Loucy (cell line): ENCODE measurements at regions not wholly inside any gene's neighbourhood (a gene's known extent, or its start where the extent isn't known, plus 50 kb on each side); places are given as distances from the start of the nearest gene placed in this dataset.

ENCODE experiments used
- EZH2phosphoT487 ChIP-seq: fragments of 200-600 bp; IDR thresholded peaks from 2 replicates; pipeline ENCODE4 v1.6.1; 2018; ENCODE audit warnings: antibody characterized with exemption, mild to moderate bottlenecking, moderate library complexity, borderline replicate concordance
- TF ChIP-seq, protein P1 (sequence below): fragments of 200-600 bp; sonication (generic); conservative IDR thresholded peaks from 2 replicates; pipeline ENCODE4 v1.5.1; 2014; ENCODE audit warnings: mild to moderate bottlenecking, antibody characterized with exemption, low read length

DNA sequence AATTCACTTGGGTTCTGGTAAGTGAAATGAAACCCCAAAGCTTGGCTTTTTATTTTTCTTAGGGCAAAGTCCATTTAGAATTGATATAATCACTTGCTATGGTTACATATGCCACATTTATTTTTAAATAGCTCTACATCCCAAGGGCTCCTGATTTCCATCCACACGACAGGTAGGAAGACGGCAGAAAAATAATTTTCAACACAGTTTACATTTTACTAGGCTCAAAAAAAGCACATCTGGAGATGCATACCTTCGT, 95.0 kb upstream of the EFNA5 start:
- TF ChIP-seq, protein P1, sequence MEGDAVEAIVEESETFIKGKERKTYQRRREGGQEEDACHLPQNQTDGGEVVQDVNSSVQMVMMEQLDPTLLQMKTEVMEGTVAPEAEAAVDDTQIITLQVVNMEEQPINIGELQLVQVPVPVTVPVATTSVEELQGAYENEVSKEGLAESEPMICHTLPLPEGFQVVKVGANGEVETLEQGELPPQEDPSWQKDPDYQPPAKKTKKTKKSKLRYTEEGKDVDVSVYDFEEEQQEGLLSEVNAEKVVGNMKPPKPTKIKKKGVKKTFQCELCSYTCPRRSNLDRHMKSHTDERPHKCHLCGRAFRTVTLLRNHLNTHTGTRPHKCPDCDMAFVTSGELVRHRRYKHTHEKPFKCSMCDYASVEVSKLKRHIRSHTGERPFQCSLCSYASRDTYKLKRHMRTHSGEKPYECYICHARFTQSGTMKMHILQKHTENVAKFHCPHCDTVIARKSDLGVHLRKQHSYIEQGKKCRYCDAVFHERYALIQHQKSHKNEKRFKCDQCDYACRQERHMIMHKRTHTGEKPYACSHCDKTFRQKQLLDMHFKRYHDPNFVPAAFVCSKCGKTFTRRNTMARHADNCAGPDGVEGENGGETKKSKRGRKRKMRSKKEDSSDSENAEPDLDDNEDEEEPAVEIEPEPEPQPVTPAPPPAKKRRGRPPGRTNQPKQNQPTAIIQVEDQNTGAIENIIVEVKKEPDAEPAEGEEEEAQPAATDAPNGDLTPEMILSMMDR = no peak
- TF ChIP-seq EZH2phosphoT487 = no peak
